ENCODE measurements at regions not wholly inside any gene's neighbourhood (a gene's known extent, or its start where the extent isn't known, plus 50 kb on each side); places are given as distances from the start of the nearest gene placed in this dataset.

- TF ChIP-seq CTCF (IDR thresholded peaks at IDR 0.05) (no peak), POLR2A (IDR thresholded peaks at IDR 0.05) (no peak)
- no peaks in the 10 kb centered on the region for H3K4me1 ChIP-seq
- H3K36me3 ChIP-seq: no peaks in the 10 kb centered on the region
- no peak overlapping the region for H3K4me3 ChIP-seq
- DNase-seq: no peak
- no peaks in the 10 kb centered on the region for H3K9me3 ChIP-seq
- no peak overlapping the region for H3K27ac ChIP-seq
- H3K27me3 ChIP-seq: no peaks in the 10 kb centered on the region
Observed at GRCh38 chr6:84546427-84546914, 217.9 kb downstream of the TBX18 start.

GRCh38 chr6:84539122-84539856, 225.1 kb downstream of the TBX18 start:
- DNase-seq: no peak
- Histone ChIP-seq H3K9me3 (no peaks in the 10 kb centered on the region), H3K4me3 (no peak overlapping the region), H3K4me1 (no peaks in the 10 kb centered on the region), H3K27ac (no peak overlapping the region), H3K27me3 (no peaks in the 10 kb centered on the region), H3K36me3 (no peaks in the 10 kb centered on the region)
- no peak for TF ChIP-seq CTCF (IDR thresholded peaks at IDR 0.05)

GRCh38 chr6:84536885-84537638, 227.3 kb downstream of the TBX18 start:
- H3K4me3 ChIP-seq: no peak overlapping the region
- H3K27ac ChIP-seq: no peak overlapping the region
- no peaks in the 10 kb centered on the region for H3K9me3 ChIP-seq
- no peaks in the 10 kb centered on the region for H3K36me3 ChIP-seq
- H3K4me1 ChIP-seq: no peaks in the 10 kb centered on the region
- TF ChIP-seq CTCF (IDR thresholded peaks at IDR 0.05): no peak
- TF ChIP-seq POLR2A (IDR thresholded peaks at IDR 0.05): no peak
- H3K27me3 ChIP-seq: no peaks in the 10 kb centered on the region
- DNase-seq: no peak

DNA sequence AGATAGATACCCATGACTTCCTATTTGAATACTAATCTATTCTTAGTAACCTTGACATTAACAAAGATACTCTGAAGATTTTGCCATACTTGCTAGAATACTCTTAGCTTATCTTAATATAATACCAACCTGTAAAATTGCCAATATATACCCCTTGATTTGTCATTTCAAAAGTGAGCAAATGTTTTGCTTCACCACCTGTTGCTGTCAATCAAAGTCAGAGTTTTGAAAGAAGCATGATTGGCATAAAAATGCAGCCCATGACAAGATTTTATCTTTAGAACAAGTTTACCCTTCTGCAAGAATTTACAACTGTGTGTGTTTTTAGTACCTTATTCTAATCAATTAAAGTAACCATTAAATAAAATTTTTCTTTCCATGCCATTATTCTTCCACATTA, 236.2 kb downstream of the TBX18 start:
- H3K4me3 ChIP-seq: no peak overlapping the region
- no peaks in the 10 kb centered on the region for H3K9me3 ChIP-seq
- H3K4me1 ChIP-seq: no peaks in the 10 kb centered on the region
- DNase-seq: no peak
- H3K27ac ChIP-seq: no peak overlapping the region
- TF ChIP-seq CTCF (IDR thresholded peaks at IDR 0.05) (no peak), POLR2A (IDR thresholded peaks at IDR 0.05) (no peak)
- H3K27me3 ChIP-seq: no peaks in the 10 kb centered on the region
- no peaks in the 10 kb centered on the region for H3K36me3 ChIP-seq

- no peak for TF ChIP-seq POLR2A (IDR thresholded peaks at IDR 0.05)
- no peak overlapping the region for H3K27ac ChIP-seq
- DNase-seq: no peak
Observed at GRCh38 chr6:84526631-84527030, 237.8 kb downstream of the TBX18 start.

GRCh38 chr6:84525907-84526306, 238.5 kb downstream of the TBX18 start:
- H3K36me3 ChIP-seq: no peaks in the 10 kb centered on the region
- DNase-seq: no peak
- H3K27me3 ChIP-seq: no peaks in the 10 kb centered on the region
- no peaks in the 10 kb centered on the region for H3K4me1 ChIP-seq
- no peaks in the 10 kb centered on the region for H3K9me3 ChIP-seq
- TF ChIP-seq CTCF (IDR thresholded peaks at IDR 0.05) (no peak), POLR2A (IDR thresholded peaks at IDR 0.05) (no peak)
- H3K4me3 ChIP-seq: no peak overlapping the region
- no peak overlapping the region for H3K27ac ChIP-seq

More at GRCh38 chr6:84526631-84527030, 237.8 kb downstream of the TBX18 start:
- Histone ChIP-seq H3K4me1 (no peaks in the 10 kb centered on the region), H3K36me3 (no peaks in the 10 kb centered on the region), H3K9me3 (no peaks in the 10 kb centered on the region), H3K4me3 (no peak overlapping the region), H3K27me3 (no peaks in the 10 kb centered on the region)
